ENCODE measurements at regions not wholly inside any gene's neighbourhood (a gene's known extent, or its start where the extent isn't known, plus 50 kb on each side); places are given as distances from the start of the nearest gene placed in this dataset.

- TF ChIP-seq FOXA1 (IDR thresholded peaks at IDR 0.05) (no peak), BHLHE40 (IDR thresholded peaks at IDR 0.05; ENCODE audit: borderline replicate concordance) (no peak), ELF4 (IDR thresholded peaks at IDR 0.05) (no peak), SP1 (IDR thresholded peaks at IDR 0.05) (no peak), PKNOX1 (IDR thresholded peaks at IDR 0.05) (no peak), SUZ12 (IDR thresholded peaks at IDR 0.05) (no peak), ARNT (IDR thresholded peaks at IDR 0.05) (no peak), CTBP1 (IDR thresholded peaks at IDR 0.05; ENCODE audit: borderline replicate concordance) (no peak), TARDBP (IDR thresholded peaks at IDR 0.05) (no peak), L3MBTL2 (conservative IDR thresholded peaks at IDR 0.05) (no peak), ZNF384 (IDR thresholded peaks at IDR 0.05) (no peak), FOXK2 (IDR thresholded peaks at IDR 0.05) (no peak), HDGF (IDR thresholded peaks at IDR 0.05; ENCODE audit: borderline replicate concordance) (no peak), FOXM1 (IDR thresholded peaks at IDR 0.05; ENCODE audit: borderline replicate concordance) (no peak)
Measured at GRCh38 chr3:15977090-15977489, 179.3 kb upstream of the ANKRD28 start.

All from HEK293T (cell line).